HEK293 (cell line): ENCODE measurements at regions not wholly inside any gene's neighbourhood (a gene's known extent, or its start where the extent isn't known, plus 50 kb on each side); places are given as distances from the start of the nearest gene placed in this dataset.

Source experiments
- CTCF ChIA-PET: fragments of 350-600 bp; formaldehyde crosslinking; extraction: SDS; loops from one replicate; lab custom pipeline; 2021; ENCODE audit warnings: antibody characterized with exemption; lab: Yijun Ruan, JAX
- POLR2A ChIA-PET: fragments of 300-600 bp; formaldehyde crosslinking; extraction: SDS; loops from one replicate; lab custom pipeline; 2020; ENCODE audit warnings: antibody characterized with exemption, inconsistent platforms; lab: Yijun Ruan, JAX
- H3K27ac ChIP-seq: fragments of 200-500 bp; sonication (Bioruptor generic); 2 replicates; pipeline ENCODE4 v1.5.1; 2014; ENCODE audit warnings: low read depth, low read length, control low read depth, inconsistent platforms; ENCODE audit errors: extremely low read depth
- H3K36me3 ChIP-seq, 2 experiments: fragments of 200-500 bp in 1 of 2; sonication (Bioruptor generic) in 1 of 2; 1 replicate in 1 of 2; 2 replicates in 1 of 2; pipeline ENCODE4 v1.5.1; 2014 to 2017; ENCODE audit warnings: inconsistent platforms in 2 of 2, low read length in 2 of 2; ENCODE audit not compliant: control insufficient read depth in 2 of 2, insufficient read depth in 1 of 2
- H3K4me1 ChIP-seq: fragments of 200-500 bp; sonication (Bioruptor generic); 2 replicates; pipeline ENCODE4 v1.5.1; 2014; ENCODE audit warnings: mild to moderate bottlenecking, low read length, inconsistent platforms; ENCODE audit not compliant: control insufficient read depth, insufficient read depth
- H3K4me3 ChIP-seq: 2 replicates; pipeline ENCODE4 v1.5.1; 2011; ENCODE audit warnings: low read depth, mild to moderate bottlenecking, control low read depth, low read length, moderate library complexity
- H3K9me3 ChIP-seq: fragments of 200-500 bp; sonication (Bioruptor generic); 2 replicates; pipeline ENCODE4 v1.5.1; 2014; ENCODE audit warnings: low read depth, low read length, inconsistent platforms; ENCODE audit not compliant: control insufficient read depth, insufficient read depth
- BCL11B ChIP-seq: fragments of 450-650 bp; formaldehyde crosslinking; IDR thresholded peaks from 2 replicates; pipeline ENCODE4 v1.5.1; 2016; ENCODE audit warnings: low read depth, missing biosample characterization, missing genetic modification characterization
- EGR2 ChIP-seq: fragments of 450-650 bp; formaldehyde crosslinking; IDR thresholded peaks from 2 replicates; pipeline ENCODE4 v1.5.1; 2016; ENCODE audit warnings: low read depth, missing biosample characterization, missing genetic modification characterization
- FEZF1 ChIP-seq: fragments of 450-650 bp; formaldehyde crosslinking; IDR thresholded peaks from 2 replicates; pipeline ENCODE4 v1.5.1; 2016; ENCODE audit warnings: missing biosample characterization, missing genetic modification characterization
- GLIS1 ChIP-seq: fragments of 450-650 bp; formaldehyde crosslinking; IDR thresholded peaks from 2 replicates; pipeline ENCODE4 v1.5.1; 2016; ENCODE audit warnings: missing biosample characterization, missing genetic modification characterization
- KLF7 ChIP-seq: fragments of 450-650 bp; formaldehyde crosslinking; IDR thresholded peaks from 2 replicates; pipeline ENCODE4 v1.5.1; 2016; ENCODE audit warnings: missing biosample characterization, missing genetic modification characterization, borderline replicate concordance
- PRDM4 ChIP-seq: fragments of 450-650 bp; formaldehyde crosslinking; IDR thresholded peaks from 2 replicates; pipeline ENCODE4 v1.5.1; 2017; ENCODE audit warnings: missing biosample characterization, missing genetic modification characterization
- REPIN1 ChIP-seq: fragments of 450-650 bp; formaldehyde crosslinking; IDR thresholded peaks from 2 replicates; pipeline ENCODE4 v1.5.1; 2017; ENCODE audit warnings: missing biosample characterization, missing genetic modification characterization, low read depth
- SETDB1 ChIP-seq: IDR thresholded peaks from one replicate; pipeline ENCODE4 v1.6.1; 2017; ENCODE audit warnings: mild to moderate bottlenecking, low read length, moderate library complexity, mixed read lengths; ENCODE audit not compliant: insufficient read length
- ZBTB1 ChIP-seq: fragments of 450-650 bp; formaldehyde crosslinking; IDR thresholded peaks from 2 replicates; pipeline ENCODE4 v1.5.1; 2016; ENCODE audit warnings: missing biosample characterization, missing genetic modification characterization
- ZFHX2 ChIP-seq: fragments of 450-650 bp; formaldehyde crosslinking; conservative IDR thresholded peaks from 2 replicates; pipeline ENCODE4 v1.5.1; 2016; ENCODE audit warnings: missing biosample characterization, missing genetic modification characterization
- ZNF10 ChIP-seq: fragments of 450-650 bp; formaldehyde crosslinking; IDR thresholded peaks from 2 replicates; pipeline ENCODE4 v1.5.1; 2017; ENCODE audit warnings: missing biosample characterization, missing genetic modification characterization
- ZNF112 ChIP-seq: fragments of 450-650 bp; formaldehyde crosslinking; IDR thresholded peaks from 2 replicates; pipeline ENCODE4 v1.5.0; 2017; ENCODE audit warnings: missing biosample characterization, missing genetic modification characterization
- ZNF121 ChIP-seq: fragments of 450-650 bp; formaldehyde crosslinking; IDR thresholded peaks from 2 replicates; pipeline ENCODE4 v1.5.1; 2016; ENCODE audit warnings: missing biosample characterization, missing genetic modification characterization
- ZNF155 ChIP-seq: fragments of 450-650 bp; formaldehyde crosslinking; IDR thresholded peaks from 2 replicates; pipeline ENCODE4 v1.5.1; 2016; ENCODE audit warnings: missing biosample characterization, missing genetic modification characterization
- ZNF184 ChIP-seq: fragments of 450-650 bp; IDR thresholded peaks from 2 replicates; pipeline ENCODE4 v1.5.1; 2018; ENCODE audit warnings: missing biosample characterization, mild to moderate bottlenecking, missing genetic modification characterization
- ZNF223 ChIP-seq: fragments of 450-650 bp; formaldehyde crosslinking; IDR thresholded peaks from 2 replicates; pipeline ENCODE4 v1.5.1; 2016; ENCODE audit warnings: missing biosample characterization, missing genetic modification characterization
- ZNF354C ChIP-seq: fragments of 450-650 bp; formaldehyde crosslinking; IDR thresholded peaks from 2 replicates; pipeline ENCODE4 v1.5.1; 2016; ENCODE audit warnings: missing biosample characterization, missing genetic modification characterization, low read depth, borderline replicate concordance
- ZNF416 ChIP-seq: fragments of 450-650 bp; formaldehyde crosslinking; IDR thresholded peaks from 2 replicates; pipeline ENCODE4 v1.5.1; 2016; ENCODE audit warnings: missing biosample characterization, missing genetic modification characterization
- ZNF423 ChIP-seq: fragments of 450-650 bp; formaldehyde crosslinking; IDR thresholded peaks from 2 replicates; pipeline ENCODE4 v1.5.1; 2016; ENCODE audit warnings: missing biosample characterization, missing genetic modification characterization
- ZNF510 ChIP-seq: fragments of 450-650 bp; formaldehyde crosslinking; IDR thresholded peaks from 2 replicates; pipeline ENCODE4 v1.5.1; 2018; ENCODE audit warnings: mild to moderate bottlenecking, missing genetic modification characterization, missing biosample characterization; ENCODE audit not compliant: insufficient replicate concordance
- ZNF548 ChIP-seq: fragments of 450-650 bp; formaldehyde crosslinking; IDR thresholded peaks from 2 replicates; pipeline ENCODE4 v1.5.1; 2016; ENCODE audit warnings: missing biosample characterization, missing genetic modification characterization
- ZNF560 ChIP-seq: fragments of 450-650 bp; formaldehyde crosslinking; IDR thresholded peaks from 2 replicates; pipeline ENCODE4 v1.5.1; 2017; ENCODE audit warnings: missing biosample characterization, missing genetic modification characterization, borderline replicate concordance
- ZNF571 ChIP-seq: fragments of 450-650 bp; formaldehyde crosslinking; IDR thresholded peaks from 2 replicates; pipeline ENCODE4 v1.5.0; 2017; ENCODE audit warnings: missing biosample characterization, missing genetic modification characterization
- ZNF596 ChIP-seq: fragments of 450-650 bp; IDR thresholded peaks from 2 replicates; pipeline ENCODE4 v1.5.0; 2018; ENCODE audit warnings: missing biosample characterization, mild to moderate bottlenecking, missing genetic modification characterization, moderate library complexity
- ZNF639 ChIP-seq: fragments of 450-650 bp; formaldehyde crosslinking; IDR thresholded peaks from 2 replicates; pipeline ENCODE4 v1.5.1; 2016; ENCODE audit warnings: missing biosample characterization, missing genetic modification characterization
- ZNF768 ChIP-seq: fragments of 450-650 bp; formaldehyde crosslinking; IDR thresholded peaks from 2 replicates; pipeline ENCODE4 v1.5.1; 2018; ENCODE audit warnings: missing biosample characterization, mild to moderate bottlenecking, missing genetic modification characterization
- ZXDB ChIP-seq: fragments of 450-650 bp; formaldehyde crosslinking; IDR thresholded peaks from 2 replicates; pipeline ENCODE4 v1.5.1; 2016; ENCODE audit warnings: missing biosample characterization, missing genetic modification characterization
- TF ChIP-seq, protein P1 (sequence below): fragments of 450-650 bp; formaldehyde crosslinking; IDR thresholded peaks from 2 replicates; pipeline ENCODE4 v1.5.1; 2017; ENCODE audit warnings: missing biosample characterization, missing genetic modification characterization

DNA sequence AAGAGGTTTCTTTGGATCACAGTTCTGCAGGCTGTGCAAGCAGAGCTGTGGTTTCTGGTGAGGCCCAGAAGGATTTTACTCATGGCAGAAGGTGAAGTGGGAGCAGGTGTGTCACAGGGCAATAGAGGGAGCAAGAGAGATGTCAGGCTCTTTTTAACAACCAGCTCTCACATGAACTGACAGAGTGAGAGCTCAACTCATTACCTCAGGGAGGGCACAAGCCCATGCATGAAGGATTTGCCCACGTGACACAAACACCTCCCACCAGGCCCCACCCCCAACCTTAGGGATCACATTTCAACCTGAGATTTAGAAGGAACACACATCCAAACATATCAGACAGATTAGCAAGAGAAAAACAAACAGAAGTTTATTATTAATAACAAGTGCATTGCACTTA lies 470.4 kb downstream of the GALC start (continued):
- TF ChIP-seq REPIN1 (tag by site-specific recombination) (no peak), ZNF423 (tag by site-specific recombination) (no peak), ZNF184 (tag by site-specific recombination) (no peak), ZNF571 (tag by site-specific recombination) (no peak), ZFHX2 (tag by site-specific recombination) (no peak), EGR2 (tag by site-specific recombination) (no peak), ZNF121 (tag by site-specific recombination) (no peak), ZNF768 (tag by site-specific recombination) (no peak), SETDB1 (no peak), ZNF596 (tag by site-specific recombination) (no peak), ZNF223 (no peak), ZNF10 (no peak), ZNF548 (no peak)

GRCh38 chr14:87508333-87508732 lies 484.6 kb downstream of the GALC start:
- TF ChIP-seq, protein P1, sequence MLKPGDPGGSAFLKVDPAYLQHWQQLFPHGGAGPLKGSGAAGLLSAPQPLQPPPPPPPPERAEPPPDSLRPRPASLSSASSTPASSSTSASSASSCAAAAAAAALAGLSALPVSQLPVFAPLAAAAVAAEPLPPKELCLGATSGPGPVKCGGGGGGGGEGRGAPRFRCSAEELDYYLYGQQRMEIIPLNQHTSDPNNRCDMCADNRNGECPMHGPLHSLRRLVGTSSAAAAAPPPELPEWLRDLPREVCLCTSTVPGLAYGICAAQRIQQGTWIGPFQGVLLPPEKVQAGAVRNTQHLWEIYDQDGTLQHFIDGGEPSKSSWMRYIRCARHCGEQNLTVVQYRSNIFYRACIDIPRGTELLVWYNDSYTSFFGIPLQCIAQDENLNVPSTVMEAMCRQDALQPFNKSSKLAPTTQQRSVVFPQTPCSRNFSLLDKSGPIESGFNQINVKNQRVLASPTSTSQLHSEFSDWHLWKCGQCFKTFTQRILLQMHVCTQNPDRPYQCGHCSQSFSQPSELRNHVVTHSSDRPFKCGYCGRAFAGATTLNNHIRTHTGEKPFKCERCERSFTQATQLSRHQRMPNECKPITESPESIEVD (tag by site-specific recombination) = no peak
- TF ChIP-seq ZNF416 (tag by site-specific recombination) = no peak
- TF ChIP-seq ZNF354C (tag by site-specific recombination) = no peak
- TF ChIP-seq FEZF1 = no peak
- Histone ChIP-seq H3K36me3 (no peaks in the 10 kb centered on the region), H3K9me3 (no peaks in the 10 kb centered on the region), H3K4me1 (no peaks in the 10 kb centered on the region), H3K4me3 (no peak overlapping the region), H3K27ac (no peak overlapping the region)
- ChIA-PET POLR2A (no interaction called here), CTCF (no interaction called here)

DNA sequence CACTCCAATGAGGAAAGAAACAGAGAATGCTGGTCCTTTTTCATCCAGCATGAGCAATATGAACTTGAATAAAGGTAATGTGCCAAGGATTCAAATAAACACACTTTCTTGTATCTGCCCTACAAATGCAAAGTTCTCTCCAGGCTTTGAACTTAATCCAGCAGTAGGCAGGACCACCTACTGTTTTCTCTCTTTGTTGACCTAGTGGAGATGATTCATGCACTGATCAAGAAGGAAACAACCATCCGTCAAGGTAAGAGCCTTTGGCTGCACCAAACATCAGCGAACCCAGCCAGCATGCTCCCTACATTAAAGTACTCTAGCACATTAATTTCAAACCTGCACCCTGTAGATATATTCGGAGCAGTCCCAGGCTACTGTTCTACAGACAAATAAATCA lies 489.3 kb downstream of the GALC start:
- TF ChIP-seq PRDM4 (tag by site-specific recombination) (no peak), ZBTB1 (tag by site-specific recombination) (no peak), GLIS1 (tag by site-specific recombination) (no peak), ZNF155 (tag by site-specific recombination) (no peak), ZXDB (tag by site-specific recombination) (no peak), ZNF112 (tag by site-specific recombination) (no peak), KLF7 (tag by site-specific recombination) (no peak), ZNF560 (tag by site-specific recombination) (no peak), ZNF639 (tag by site-specific recombination) (no peak), ZNF510 (tag by site-specific recombination) (no peak), BCL11B (tag by site-specific recombination) (no peak)
- TF ChIP-seq, protein P1 (tag by site-specific recombination) = no peak
- Histone ChIP-seq H3K9me3 (no peaks in the 10 kb centered on the region), H3K4me1 (no peaks in the 10 kb centered on the region), H3K4me3 (no peak overlapping the region), H3K27ac (no peak overlapping the region), H3K36me3 (no peaks in the 10 kb centered on the region)
- CTCF ChIA-PET = no interaction called here
- POLR2A ChIA-PET = no interaction called here
